Peyer's patch (tissue), 4 donors: ENCODE measurements at regions not wholly inside any gene's neighbourhood (a gene's known extent, or its start where the extent isn't known, plus 50 kb on each side); places are given as distances from the start of the nearest gene placed in this dataset.

Source experiments
- CTCF ChIP-seq, 6 experiments: fragments of 450-650 bp in 4 of 6; fragments of 200-600 bp in 2 of 6; sonication (generic) in 1 of 6; IDR thresholded peaks; one replicate each; pipeline ENCODE4 v1.5.1; 2017 to 2019; ENCODE audit warnings: antibody characterized with exemption in 6 of 6, mild to moderate bottlenecking in 3 of 6, moderate library complexity in 1 of 6
- POLR2A ChIP-seq, 2 donors: fragments of 450-650 bp; IDR thresholded peaks; one replicate each; pipeline ENCODE4 v1.5.1; 2017; ENCODE audit warnings: antibody characterized with exemption in 2 of 2, mild to moderate bottlenecking in 2 of 2, moderate library complexity in 2 of 2

GRCh38 chr4:133465022-133465421, 315.9 kb downstream of the PCDH10 start:
- TF ChIP-seq CTCF (IDR thresholded peaks at IDR 0.05) (no peak), POLR2A (IDR thresholded peaks at IDR 0.05) (no peak)
